HEK293 (cell line): ENCODE measurements at regions not wholly inside any gene's neighbourhood (a gene's known extent, or its start where the extent isn't known, plus 50 kb on each side); places are given as distances from the start of the nearest gene placed in this dataset.

Source experiments
- YY1 ChIP-seq: fragments of 450-650 bp; formaldehyde crosslinking; IDR thresholded peaks from 2 replicates; pipeline ENCODE4 v1.5.1; 2018; ENCODE audit warnings: missing biosample characterization, missing genetic modification characterization
- ZBTB8A ChIP-seq: fragments of 450-650 bp; formaldehyde crosslinking; IDR thresholded peaks from 2 replicates; pipeline ENCODE4 v1.5.1; 2016; ENCODE audit warnings: missing biosample characterization, missing genetic modification characterization
- ZNF785 ChIP-seq: fragments of 450-650 bp; formaldehyde crosslinking; IDR thresholded peaks from 2 replicates; pipeline ENCODE4 v1.5.1; 2016; ENCODE audit warnings: missing biosample characterization, missing genetic modification characterization
- ZNF830 ChIP-seq: fragments of 450-650 bp; IDR thresholded peaks from 2 replicates; pipeline ENCODE4 v1.5.0; 2018; ENCODE audit warnings: missing biosample characterization, missing genetic modification characterization, low read depth, mild to moderate bottlenecking, moderate library complexity
- TF ChIP-seq, protein P1 (sequence below): fragments of 450-650 bp; formaldehyde crosslinking; IDR thresholded peaks from 2 replicates; pipeline ENCODE4 v1.5.1; 2016; ENCODE audit warnings: missing biosample characterization, missing genetic modification characterization, borderline replicate concordance
- TF ChIP-seq, protein P2 (sequence below): fragments of 450-650 bp; formaldehyde crosslinking; IDR thresholded peaks from 2 replicates; pipeline ENCODE4 v1.5.1; 2016; ENCODE audit warnings: missing biosample characterization, missing genetic modification characterization
- TF ChIP-seq, protein P3 (sequence below): fragments of 450-650 bp; formaldehyde crosslinking; IDR thresholded peaks from 2 replicates; pipeline ENCODE4 v1.5.1; 2017; ENCODE audit warnings: missing biosample characterization, mild to moderate bottlenecking, missing genetic modification characterization, moderate library complexity

DNA sequence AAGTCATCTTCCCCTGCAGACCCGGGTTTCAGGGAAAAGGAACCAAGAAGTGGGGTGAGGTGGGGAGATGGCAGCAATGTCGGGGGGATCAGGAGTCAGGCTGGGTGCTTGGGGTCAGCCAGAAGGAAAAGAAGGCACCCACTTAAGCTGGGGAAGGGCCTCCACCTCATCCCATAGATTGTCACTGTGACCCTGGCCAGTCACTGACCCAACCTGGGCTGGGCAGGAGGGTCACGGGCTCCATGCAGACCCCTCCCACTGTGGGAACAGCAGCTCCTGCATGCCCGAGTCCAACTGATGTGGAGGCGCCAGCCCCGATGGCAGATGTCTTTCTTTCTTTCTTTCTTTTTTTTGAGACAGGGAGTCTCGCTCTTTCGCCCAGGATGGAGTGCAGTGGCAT, 53.6 kb upstream of the HAAO start:
- TF ChIP-seq, protein P1, sequence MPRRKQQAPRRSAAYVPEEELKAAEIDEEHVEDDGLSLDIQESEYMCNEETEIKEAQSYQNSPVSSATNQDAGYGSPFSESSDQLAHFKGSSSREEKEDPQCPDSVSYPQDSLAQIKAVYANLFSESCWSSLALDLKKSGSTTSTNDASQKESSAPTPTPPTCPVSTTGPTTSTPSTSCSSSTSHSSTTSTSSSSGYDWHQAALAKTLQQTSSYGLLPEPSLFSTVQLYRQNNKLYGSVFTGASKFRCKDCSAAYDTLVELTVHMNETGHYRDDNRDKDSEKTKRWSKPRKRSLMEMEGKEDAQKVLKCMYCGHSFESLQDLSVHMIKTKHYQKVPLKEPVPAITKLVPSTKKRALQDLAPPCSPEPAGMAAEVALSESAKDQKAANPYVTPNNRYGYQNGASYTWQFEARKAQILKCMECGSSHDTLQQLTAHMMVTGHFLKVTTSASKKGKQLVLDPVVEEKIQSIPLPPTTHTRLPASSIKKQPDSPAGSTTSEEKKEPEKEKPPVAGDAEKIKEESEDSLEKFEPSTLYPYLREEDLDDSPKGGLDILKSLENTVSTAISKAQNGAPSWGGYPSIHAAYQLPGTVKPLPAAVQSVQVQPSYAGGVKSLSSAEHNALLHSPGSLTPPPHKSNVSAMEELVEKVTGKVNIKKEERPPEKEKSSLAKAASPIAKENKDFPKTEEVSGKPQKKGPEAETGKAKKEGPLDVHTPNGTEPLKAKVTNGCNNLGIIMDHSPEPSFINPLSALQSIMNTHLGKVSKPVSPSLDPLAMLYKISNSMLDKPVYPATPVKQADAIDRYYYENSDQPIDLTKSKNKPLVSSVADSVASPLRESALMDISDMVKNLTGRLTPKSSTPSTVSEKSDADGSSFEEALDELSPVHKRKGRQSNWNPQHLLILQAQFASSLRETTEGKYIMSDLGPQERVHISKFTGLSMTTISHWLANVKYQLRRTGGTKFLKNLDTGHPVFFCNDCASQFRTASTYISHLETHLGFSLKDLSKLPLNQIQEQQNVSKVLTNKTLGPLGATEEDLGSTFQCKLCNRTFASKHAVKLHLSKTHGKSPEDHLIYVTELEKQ (tag by site-specific recombination) = no peak
- TF ChIP-seq, protein P2, sequence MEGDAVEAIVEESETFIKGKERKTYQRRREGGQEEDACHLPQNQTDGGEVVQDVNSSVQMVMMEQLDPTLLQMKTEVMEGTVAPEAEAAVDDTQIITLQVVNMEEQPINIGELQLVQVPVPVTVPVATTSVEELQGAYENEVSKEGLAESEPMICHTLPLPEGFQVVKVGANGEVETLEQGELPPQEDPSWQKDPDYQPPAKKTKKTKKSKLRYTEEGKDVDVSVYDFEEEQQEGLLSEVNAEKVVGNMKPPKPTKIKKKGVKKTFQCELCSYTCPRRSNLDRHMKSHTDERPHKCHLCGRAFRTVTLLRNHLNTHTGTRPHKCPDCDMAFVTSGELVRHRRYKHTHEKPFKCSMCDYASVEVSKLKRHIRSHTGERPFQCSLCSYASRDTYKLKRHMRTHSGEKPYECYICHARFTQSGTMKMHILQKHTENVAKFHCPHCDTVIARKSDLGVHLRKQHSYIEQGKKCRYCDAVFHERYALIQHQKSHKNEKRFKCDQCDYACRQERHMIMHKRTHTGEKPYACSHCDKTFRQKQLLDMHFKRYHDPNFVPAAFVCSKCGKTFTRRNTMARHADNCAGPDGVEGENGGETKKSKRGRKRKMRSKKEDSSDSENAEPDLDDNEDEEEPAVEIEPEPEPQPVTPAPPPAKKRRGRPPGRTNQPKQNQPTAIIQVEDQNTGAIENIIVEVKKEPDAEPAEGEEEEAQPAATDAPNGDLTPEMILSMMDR = no peak
- TF ChIP-seq ZBTB8A (tag by site-specific recombination) (no peak), YY1 (tag by site-specific recombination) (no peak), ZNF785 (no peak), ZNF830 (tag by site-specific recombination) (no peak)
- TF ChIP-seq, protein P3, sequence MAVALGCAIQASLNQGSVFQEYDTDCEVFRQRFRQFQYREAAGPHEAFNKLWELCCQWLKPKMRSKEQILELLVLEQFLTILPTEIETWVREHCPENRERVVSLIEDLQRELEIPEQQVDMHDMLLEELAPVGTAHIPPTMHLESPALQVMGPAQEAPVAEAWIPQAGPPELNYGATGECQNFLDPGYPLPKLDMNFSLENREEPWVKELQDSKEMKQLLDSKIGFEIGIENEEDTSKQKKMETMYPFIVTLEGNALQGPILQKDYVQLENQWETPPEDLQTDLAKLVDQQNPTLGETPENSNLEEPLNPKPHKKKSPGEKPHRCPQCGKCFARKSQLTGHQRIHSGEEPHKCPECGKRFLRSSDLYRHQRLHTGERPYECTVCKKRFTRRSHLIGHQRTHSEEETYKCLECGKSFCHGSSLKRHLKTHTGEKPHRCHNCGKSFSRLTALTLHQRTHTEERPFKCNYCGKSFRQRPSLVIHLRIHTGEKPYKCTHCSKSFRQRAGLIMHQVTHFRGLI (tag by site-specific recombination) = no peak
